ENCODE measurements at regions not wholly inside any gene's neighbourhood (a gene's known extent, or its start where the extent isn't known, plus 50 kb on each side); places are given as distances from the start of the nearest gene placed in this dataset.
A peak's percentile ranks its signal among the peaks of the same experiment; 100 is the strongest.

- Histone ChIP-seq H3K36me3 (no peaks in the 10 kb centered on the region), H3K27ac (no peak overlapping the region), H3K4me3 (no peak overlapping the region), H3K9me3 (no peaks in the 10 kb centered on the region), H3K27me3 (no peaks in the 10 kb centered on the region), H3K4me1 (peaks cover 0 to 9% (median 0%) of the 10 kb centered on the region in 4 donors)
- WGBS (ENCODE audit: insufficient coverage, low coverage, low lambda C conversion rate, missing lambda C conversion rate), result 49% methylated on average over 8 of the region's 9 CpGs
- peak in 3 of 4 donors; percentile 71 to 95 (median 78) for ATAC-seq
- intact Hi-C loops (cut with DNase I), result no loop called here
- DNase-seq, result peak in 2 of 3 donors; percentile 56 to 61
- no peak for TF ChIP-seq POLR2A (IDR thresholded peaks at IDR 0.05)
- no peak for TF ChIP-seq CTCF (IDR thresholded peaks at IDR 0.05)
Measured at GRCh38 chr6:22513667-22514066, 55.7 kb upstream of the HDGFL1 start.

GRCh38 chr6:22519237-22519636 lies 50.1 kb upstream of the HDGFL1 start:
- H3K27me3 ChIP-seq, result no peaks in the 10 kb centered on the region
- DNase-seq (no peak), ATAC-seq (no peak)
- intact Hi-C loops (cut with DNase I), result no loop called here
- no peak overlapping the region for H3K27ac ChIP-seq
- no peak for TF ChIP-seq CTCF (IDR thresholded peaks at IDR 0.05)
- no peak for TF ChIP-seq POLR2A (IDR thresholded peaks at IDR 0.05)
- no peak overlapping the region for H3K4me3 ChIP-seq
- H3K4me1 ChIP-seq, result no peaks in the 10 kb centered on the region
- 49% methylated on average over 2 of the region's 2 CpGs for WGBS (ENCODE audit: insufficient coverage, low coverage, low lambda C conversion rate, missing lambda C conversion rate)
- no peaks in the 10 kb centered on the region for H3K9me3 ChIP-seq
- no peaks in the 10 kb centered on the region for H3K36me3 ChIP-seq

All from right lobe of liver (tissue), 6 donors.